Muscle of leg (tissue), 3 donors: ENCODE measurements at regions not wholly inside any gene's neighbourhood (a gene's known extent, or its start where the extent isn't known, plus 50 kb on each side); places are given as distances from the start of the nearest gene placed in this dataset.

ENCODE experiments used
- DNase-seq: peaks from one replicate; pipeline ENCODE4 v3.0.0; 2013
- H3K27ac ChIP-seq: one replicate; pipeline ENCODE4 v1.5.1; 2013; ENCODE audit warnings: mild to moderate bottlenecking, low read length, control low read depth
- H3K27me3 ChIP-seq: one replicate; pipeline ENCODE4 v1.6.1; 2013; ENCODE audit warnings: low read length; ENCODE audit not compliant: control insufficient read depth, insufficient read depth
- H3K36me3 ChIP-seq: one replicate; pipeline ENCODE4 v1.6.1; 2013; ENCODE audit warnings: low read length; ENCODE audit not compliant: control insufficient read depth, insufficient read depth
- H3K4me1 ChIP-seq: one replicate; pipeline ENCODE4 v1.6.1; 2013; ENCODE audit warnings: low read length; ENCODE audit not compliant: control insufficient read depth, insufficient read depth
- H3K4me3 ChIP-seq: one replicate; pipeline ENCODE4 v1.5.1; 2013; ENCODE audit warnings: low read length, control low read depth
- H3K9me3 ChIP-seq: replicated peaks from 2 replicates; pipeline ENCODE4 v1.6.1; 2013; ENCODE audit warnings: low read depth, low read length; ENCODE audit not compliant: control insufficient read depth
- WGBS: methylation state at CpG from one replicate; pipeline ENCODE4 v1.1.5; 2013; ENCODE audit warnings: missing lambda C conversion rate; ENCODE audit not compliant: insufficient coverage; 5-methylcytosine and 5-hydroxymethylcytosine counted together

GRCh38 chr1:164320790-164321731 lies 237.9 kb upstream of the PBX1 start:
- no peaks in the 10 kb centered on the region for H3K4me1 ChIP-seq
- H3K27me3 ChIP-seq, result peaks cover 8% of the 10 kb centered on the region
- DNase-seq, result peak; percentile 12
- under 1% methylated on average over 38 of the region's 56 CpGs for WGBS
- peak overlapping the region; percentile 25 for H3K4me3 ChIP-seq
- H3K36me3 ChIP-seq, result no peaks in the 10 kb centered on the region
- no peaks in the 10 kb centered on the region for H3K9me3 ChIP-seq
- no peak overlapping the region for H3K27ac ChIP-seq

GRCh38 chr1:164325786-164326185 lies 233.2 kb upstream of the PBX1 start:
- DNase-seq, result no peak
- Histone ChIP-seq H3K36me3 (no peaks in the 10 kb centered on the region), H3K27ac (no peak overlapping the region), H3K9me3 (no peaks in the 10 kb centered on the region), H3K4me3 (no peak overlapping the region), H3K4me1 (no peaks in the 10 kb centered on the region), H3K27me3 (peaks cover 4% of the 10 kb centered on the region)
- WGBS, result 80% methylated on average over 2 of the region's 6 CpGs

- no peaks in the 10 kb centered on the region for H3K9me3 ChIP-seq
- H3K27me3 ChIP-seq, result no peaks in the 10 kb centered on the region
- DNase-seq, result no peak
- H3K36me3 ChIP-seq, result no peaks in the 10 kb centered on the region
- no peak overlapping the region for H3K27ac ChIP-seq
- no peak overlapping the region for H3K4me3 ChIP-seq
- H3K4me1 ChIP-seq, result no peaks in the 10 kb centered on the region
- whole genome bisulfite sequencing, result 100% methylated on average over 1 of the region's 5 CpGs
These were observed 225.6 kb upstream of the PBX1 start for GRCh38 chr1:164333387-164333786.

- Histone ChIP-seq H3K4me3 (no peak overlapping the region), H3K27me3 (no peaks in the 10 kb centered on the region), H3K9me3 (peaks cover 3% of the 10 kb centered on the region), H3K36me3 (no peaks in the 10 kb centered on the region), H3K27ac (no peak overlapping the region), H3K4me1 (no peaks in the 10 kb centered on the region)
- WGBS, result no CpG with 5 or more reads among the region's 2 CpGs
- no peak for DNase-seq
These were observed 221.6 kb upstream of the PBX1 start for GRCh38 chr1:164337394-164337793.

- no peak overlapping the region for H3K4me3 ChIP-seq
- no peaks in the 10 kb centered on the region for H3K4me1 ChIP-seq
- 83% methylated on average over 1 of the region's 1 CpG for WGBS
- no peak overlapping the region for H3K27ac ChIP-seq
- H3K9me3 ChIP-seq, result peaks cover 3% of the 10 kb centered on the region
- no peak for DNase-seq
- H3K27me3 ChIP-seq, result no peaks in the 10 kb centered on the region
- H3K36me3 ChIP-seq, result no peaks in the 10 kb centered on the region
These were observed 221.1 kb upstream of the PBX1 start for GRCh38 chr1:164337885-164338284.

GRCh38 chr1:164343189-164343588 lies 215.8 kb upstream of the PBX1 start:
- Histone ChIP-seq H3K9me3 (peaks cover 3% of the 10 kb centered on the region), H3K27me3 (no peaks in the 10 kb centered on the region), H3K4me3 (no peak overlapping the region), H3K4me1 (no peaks in the 10 kb centered on the region), H3K36me3 (no peaks in the 10 kb centered on the region), H3K27ac (no peak overlapping the region)
- DNase-seq, result no peak
- WGBS, result 67% methylated on average over 2 of the region's 2 CpGs

GRCh38 chr1:164347980-164348379 lies 211.0 kb upstream of the PBX1 start:
- Histone ChIP-seq H3K27me3 (no peaks in the 10 kb centered on the region), H3K36me3 (no peaks in the 10 kb centered on the region), H3K4me3 (no peak overlapping the region), H3K9me3 (peaks cover 3% of the 10 kb centered on the region), H3K27ac (no peak overlapping the region), H3K4me1 (no peaks in the 10 kb centered on the region)
- no peak for DNase-seq
- no CpG with 5 or more reads among the region's 2 CpGs for WGBS

GRCh38 chr1:164356511-164356910 lies 202.5 kb upstream of the PBX1 start:
- no peaks in the 10 kb centered on the region for H3K9me3 ChIP-seq
- H3K4me1 ChIP-seq, result no peaks in the 10 kb centered on the region
- DNase-seq, result no peak
- WGBS, result 98% methylated on average over 7 of the region's 11 CpGs
- H3K27me3 ChIP-seq, result no peaks in the 10 kb centered on the region
- H3K27ac ChIP-seq, result no peak overlapping the region
- H3K4me3 ChIP-seq, result no peak overlapping the region
- H3K36me3 ChIP-seq, result no peaks in the 10 kb centered on the region

- DNase-seq, result no peak
- Histone ChIP-seq H3K4me3 (no peak overlapping the region), H3K27ac (no peak overlapping the region), H3K27me3 (no peaks in the 10 kb centered on the region), H3K36me3 (no peaks in the 10 kb centered on the region), H3K4me1 (no peaks in the 10 kb centered on the region), H3K9me3 (no peaks in the 10 kb centered on the region)
- WGBS, result no CpG with 5 or more reads among the region's 1 CpG
These were observed 198.7 kb upstream of the PBX1 start for GRCh38 chr1:164360265-164360664.

- Histone ChIP-seq H3K4me1 (no peaks in the 10 kb centered on the region), H3K4me3 (no peak overlapping the region), H3K36me3 (no peaks in the 10 kb centered on the region), H3K27me3 (no peaks in the 10 kb centered on the region), H3K9me3 (peaks cover 6% of the 10 kb centered on the region), H3K27ac (no peak overlapping the region)
- WGBS, result 60% methylated on average over 1 of the region's 2 CpGs
- no peak for DNase-seq
These were observed 197.1 kb upstream of the PBX1 start for GRCh38 chr1:164361927-164362326.
